DND-41 (cell line): ENCODE measurements at regions not wholly inside any gene's neighbourhood (a gene's known extent, or its start where the extent isn't known, plus 50 kb on each side); places are given as distances from the start of the nearest gene placed in this dataset.

Source experiments
- CTCF ChIP-seq: IDR thresholded peaks from 2 replicates; pipeline ENCODE4 v1.5.1; 2012; ENCODE audit warnings: borderline replicate concordance, low read length, moderate library complexity, mild to moderate bottlenecking; ENCODE audit not compliant: poor library complexity, severe bottlenecking; ENCODE audit errors: extremely low read depth
- EZH2 ChIP-seq: IDR thresholded peaks from 3 replicates; pipeline ENCODE4 v1.6.1; 2012; ENCODE audit warnings: borderline replicate concordance, low read depth, mild to moderate bottlenecking, moderate library complexity, low read length, inconsistent platforms; ENCODE audit not compliant: severe bottlenecking

- TF ChIP-seq CTCF (no peak), EZH2 (no peak)
Measured at GRCh38 chr10:59499460-59499859, 137.1 kb upstream of the FAM13C start.
